HCT116 (cell line): ENCODE measurements at regions not wholly inside any gene's neighbourhood (a gene's known extent, or its start where the extent isn't known, plus 50 kb on each side); places are given as distances from the start of the nearest gene placed in this dataset.

ENCODE experiments used
- ATAC-seq: fragments of 200-7000 bp; cut with Tn5 transposase; 2 replicates; pipeline ENCODE4 v1.9.1; 2020; ENCODE audit warnings: mild to moderate bottlenecking, moderate library complexity
- BruUV-seq: library from RNA; stranded (reverse); fragments of 400-500 nt; replicated peaks from 2 replicates; lab custom pipeline; 2021; lab: Mats Ljungman, UMichigan
- CTCF ChIA-PET: fragments of 300-600 bp; sonication (Branson Sonifier 250); formaldehyde crosslinking; loops from one replicate; lab custom pipeline; 2021; ENCODE audit warnings: antibody characterized with exemption; lab: Charles Lee
- POLR2A ChIA-PET: fragments of 300-600, 350-600 bp; sonication (Branson Sonifier 250); formaldehyde crosslinking; loops from one replicate; lab custom pipeline; 2021; ENCODE audit warnings: antibody characterized with exemption; lab: Charles Lee
- RAD21 ChIA-PET, 2 experiments: fragments of 300-600 bp; sonication (Branson Sonifier 250); formaldehyde crosslinking; loops; one replicate each; lab custom pipeline; 2023; ENCODE audit warnings: low total read pairs in 2 of 2; ENCODE audit not compliant: uncharacterized antibody in 2 of 2, unreplicated experiment in 2 of 2, low non-redundant PET in 1 of 2; lab: Charles Lee
- DNase-seq: peaks from one replicate; pipeline ENCODE4 v3.0.0-alpha.2; 2010; ENCODE audit warnings: low read depth, low spot score
- H2AFZ ChIP-seq: fragments of 200-600 bp; shearing (Covaris generic), sonication (generic); 2 replicates; pipeline ENCODE4 v1.6.1; 2017; ENCODE audit warnings: low read depth, mixed run types, mixed read lengths, antibody characterized with exemption, low read length; ENCODE audit not compliant: poor library complexity, severe bottlenecking
- H3K27ac ChIP-seq: 2 replicates; pipeline ENCODE4 v1.5.1; 2012; ENCODE audit warnings: low read depth, low read length
- H3K27me3 ChIP-seq: fragments of 200-600 bp; sonication (generic); 2 replicates; pipeline ENCODE4 v1.6.1; 2016; ENCODE audit warnings: mixed run types, low read length, mixed read lengths; ENCODE audit not compliant: insufficient read depth
- H3K36me3 ChIP-seq, 2 experiments: fragments of 200-500 bp in 1 of 2; fragments of 200-600 bp in 1 of 2; sonication (Bioruptor generic) in 1 of 2; sonication (generic) in 1 of 2; 2 replicates each; pipeline versions ENCODE4 v1.5.1 to v1.6.1; 2014 to 2016; ENCODE audit warnings: low read length in 2 of 2, inconsistent platforms in 1 of 2, mixed read lengths in 1 of 2, mixed run types in 1 of 2; ENCODE audit not compliant: insufficient read depth in 2 of 2, control insufficient read depth in 1 of 2
- H3K4me1 ChIP-seq, 2 experiments: fragments of 200-600 bp in 1 of 2; sonication (generic) in 1 of 2; 2 replicates each; pipeline versions ENCODE4 v1.5.1 to v1.6.1; 2012 to 2017; ENCODE audit warnings: low read length in 2 of 2, inconsistent platforms in 1 of 2, mild to moderate bottlenecking in 1 of 2, mixed read lengths in 1 of 2, mixed run types in 1 of 2, moderate library complexity in 1 of 2; ENCODE audit not compliant: insufficient read depth in 2 of 2, control insufficient read depth in 1 of 2
- H3K4me2 ChIP-seq: fragments of 200-600 bp; sonication (generic); 2 replicates; pipeline ENCODE4 v1.6.1; 2017; ENCODE audit warnings: mixed run types, low read length, mixed read lengths
- H3K4me3 ChIP-seq, 2 experiments: fragments of 200-600 bp in 1 of 2; sonication (generic) in 1 of 2; replicated peaks in 1 of 2; 2 replicates each; pipeline ENCODE4 v1.5.1; 2011 to 2016; ENCODE audit warnings: low read length in 2 of 2, control low read depth in 1 of 2, low read depth in 1 of 2, mild to moderate bottlenecking in 1 of 2, mixed read lengths in 1 of 2, mixed run types in 1 of 2
- H3K79me2 ChIP-seq: fragments of 200-600 bp; sonication (generic); 2 replicates; pipeline ENCODE4 v1.6.1; 2017; ENCODE audit warnings: mild to moderate bottlenecking, mixed run types, low read length, moderate library complexity, mixed read lengths; ENCODE audit not compliant: insufficient read depth
- H3K9ac ChIP-seq: fragments of 200-600 bp; sonication (generic); 2 replicates; pipeline ENCODE4 v1.6.1; 2016; ENCODE audit warnings: low read length, mixed read lengths
- H3K9me2 ChIP-seq: fragments of 200-600 bp; sonication (generic), shearing (Covaris generic); 2 replicates; pipeline ENCODE4 v1.6.1; 2017; ENCODE audit warnings: mixed run types, mild to moderate bottlenecking, moderate library complexity; ENCODE audit not compliant: insufficient read depth
- H3K9me3 ChIP-seq, 2 experiments: fragments of 200-500 bp in 1 of 2; fragments of 200-600 bp in 1 of 2; sonication (Bioruptor generic) in 1 of 2; sonication (generic) in 1 of 2; 2 replicates each; pipeline ENCODE4 v1.6.1; 2014 to 2017; ENCODE audit warnings: low read length in 2 of 2, mixed read lengths in 2 of 2, inconsistent platforms in 1 of 2, low read depth in 1 of 2, mild to moderate bottlenecking in 1 of 2, mixed run types in 1 of 2, moderate library complexity in 1 of 2; ENCODE audit not compliant: control insufficient read depth in 1 of 2, insufficient read depth in 1 of 2
- H4K20me1 ChIP-seq: fragments of 200-600 bp; sonication (generic), shearing (Covaris generic); 2 replicates; pipeline ENCODE4 v1.6.1; 2017; ENCODE audit warnings: mixed run types, mild to moderate bottlenecking, moderate library complexity; ENCODE audit not compliant: insufficient read depth
- CBX3 ChIP-seq: IDR thresholded peaks from 2 replicates; pipeline ENCODE4 v1.6.1; 2012; ENCODE audit warnings: low read depth
- CEBPB ChIP-seq: IDR thresholded peaks from 2 replicates; pipeline ENCODE4 v1.6.1; 2012; ENCODE audit warnings: low read depth
- ELF1 ChIP-seq: IDR thresholded peaks from 2 replicates; pipeline ENCODE4 v1.6.1; 2012; ENCODE audit warnings: low read depth, borderline replicate concordance
- POLR2A ChIP-seq: IDR thresholded peaks from 2 replicates; pipeline ENCODE4 v1.7.0; 2011; ENCODE audit warnings: borderline replicate concordance; ENCODE audit not compliant: insufficient read depth, insufficient read length; ENCODE audit errors: extremely low read depth
- POLR2AphosphoS5 ChIP-seq: IDR thresholded peaks from 2 replicates; pipeline ENCODE4 v1.6.1; 2011; ENCODE audit warnings: mild to moderate bottlenecking, low read depth, low read length, moderate library complexity
- RAD21 ChIP-seq: IDR thresholded peaks from 2 replicates; pipeline ENCODE4 v1.6.1; 2012; ENCODE audit warnings: low read depth, mild to moderate bottlenecking
- SIN3A ChIP-seq: IDR thresholded peaks from 2 replicates; pipeline ENCODE4 v1.6.1; 2012; ENCODE audit warnings: low read depth
- SP1 ChIP-seq: IDR thresholded peaks from 2 replicates; pipeline ENCODE4 v1.6.1; 2012; ENCODE audit warnings: low read depth
- TCF7L2 ChIP-seq: IDR thresholded peaks from 2 replicates; pipeline ENCODE4 v1.7.0; 2011; ENCODE audit warnings: borderline replicate concordance, inconsistent platforms; ENCODE audit not compliant: insufficient read depth, insufficient read length; ENCODE audit errors: extremely low read depth
- ZBTB33 ChIP-seq: IDR thresholded peaks from 2 replicates; pipeline ENCODE4 v1.6.1; 2011; ENCODE audit warnings: mild to moderate bottlenecking, low read length, moderate library complexity; ENCODE audit not compliant: insufficient replicate concordance; ENCODE audit errors: extremely low read depth
- intact Hi-C: fragments of 100-400 bp; cut with micrococcal nuclease; formaldehyde crosslinking; loops from 2 replicates; pipeline ENCODE4 v1.10.0; 2022

DNA sequence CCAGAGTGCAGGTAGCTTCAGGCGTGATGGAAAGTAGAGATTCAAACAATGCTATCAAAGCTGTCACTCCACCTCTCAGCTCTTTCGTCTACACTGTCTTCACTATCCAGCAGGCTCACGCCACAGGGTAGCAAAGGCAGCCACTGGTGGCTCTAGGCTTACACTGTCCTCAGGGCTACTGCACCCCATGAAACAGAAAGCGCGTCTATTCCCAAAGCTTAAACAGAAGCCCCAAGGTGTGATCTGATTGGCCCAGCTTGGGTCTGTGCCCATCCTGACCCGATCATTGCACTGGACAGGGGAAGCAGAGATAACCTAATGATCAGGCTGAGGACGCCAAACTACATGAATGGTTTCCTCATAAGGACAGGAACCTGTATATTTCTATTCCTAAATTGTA lies 100.1 kb downstream of the PDCL3 start (continued):
- TF ChIP-seq ZBTB33: no peak
- no peak for TF ChIP-seq POLR2AphosphoS5
- TF ChIP-seq ELF1: no peak
- TF ChIP-seq CBX3: no peak
- TF ChIP-seq POLR2A: no peak
- TF ChIP-seq SIN3A: no peak
- no peak for TF ChIP-seq SP1
- TF ChIP-seq CEBPB: no peak

DNA sequence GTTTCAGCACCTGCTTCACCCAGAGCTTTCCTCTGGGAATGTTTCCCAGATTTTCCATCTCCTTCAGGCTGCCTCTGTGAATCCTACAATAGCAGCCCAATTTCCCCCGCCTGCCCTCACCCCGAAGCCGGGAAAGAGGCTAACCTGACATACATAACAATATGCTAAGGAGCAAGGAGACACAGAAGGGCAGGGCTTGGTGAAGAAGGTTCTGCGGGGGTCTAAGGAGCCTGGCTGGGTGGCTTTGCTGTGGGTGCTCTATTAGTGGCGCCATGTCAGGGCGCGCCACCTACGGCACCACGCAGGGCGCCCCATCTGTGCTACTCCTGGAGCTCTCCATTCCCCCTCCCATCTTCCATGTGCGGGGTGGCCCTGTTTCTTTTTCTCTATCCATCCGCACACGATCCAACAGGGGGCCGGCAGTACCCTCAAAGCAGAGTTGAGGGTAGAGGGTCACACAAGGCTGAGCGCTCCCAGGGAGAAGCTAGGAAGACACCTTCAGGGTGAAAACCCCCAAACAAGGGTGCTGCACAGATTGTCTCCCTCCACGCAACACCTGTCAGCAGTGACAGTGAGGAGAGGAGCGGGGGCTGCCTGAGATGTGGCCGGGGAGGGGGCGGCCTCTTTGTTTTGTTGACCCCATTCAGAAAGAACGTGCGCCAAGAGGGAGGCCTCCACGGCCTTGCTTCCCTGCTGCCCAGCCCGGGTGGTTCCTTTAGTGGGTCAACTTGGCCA lies 101.4 kb downstream of the PDCL3 start:
- Histone ChIP-seq H3K36me3 (no peaks in the 10 kb centered on the region), H4K20me1 (no peaks in the 10 kb centered on the region), H3K4me2 (no peak overlapping the region), H2AFZ (no peak overlapping the region), H3K4me1 (no peaks in the 10 kb centered on the region), H3K9me2 (no peaks in the 10 kb centered on the region), H3K9me3 (no peaks in the 10 kb centered on the region), H3K27me3 (no peaks in the 10 kb centered on the region), H3K27ac (no peak overlapping the region), H3K9ac (no peak overlapping the region), H3K4me3 (no peak overlapping the region), H3K79me2 (no peaks in the 10 kb centered on the region)
- ChIA-PET POLR2A (no interaction called here), RAD21 (no interaction called here), CTCF (no interaction called here)
- no peak for DNase-seq
- TF ChIP-seq RAD21 (no peak), TCF7L2 (no peak)
- ATAC-seq: no peak
- intact Hi-C loops: no loop called here
- no TSS peak for BruUV-seq
